ENCODE measurements at regions not wholly inside any gene's neighbourhood (a gene's known extent, or its start where the extent isn't known, plus 50 kb on each side); places are given as distances from the start of the nearest gene placed in this dataset.

- no peaks in the 10 kb centered on the region for H3K27me3 Mint-ChIP-seq (ENCODE audit: low read depth)
- H3K27ac Mint-ChIP-seq: no peak overlapping the region
- H3K9me3 Mint-ChIP-seq: peaks cover 32% of the 10 kb centered on the region
- peaks cover 9% of the 10 kb centered on the region; the same call in 1 of the 2 replicates for H3K36me3 Mint-ChIP-seq
- ChIA-PET POLR2A (no interaction called here), CTCF (no interaction called here)
- no peak for DNase-seq (ENCODE audit: low spot score)
- TF ChIP-seq USF2 (CRISPR knock-in tag; IDR thresholded peaks at IDR 0.05): no peak
- H3K4me3 Mint-ChIP-seq: no peak overlapping the region
- H3K4me1 Mint-ChIP-seq: peaks cover 6% of the 10 kb centered on the region; the same call in 1 of the 2 replicates
- ATAC-seq: no peak
These were observed 304.1 kb upstream of the RND3 start for GRCh38 chr2:150791567-150791966.

GRCh38 chr2:150789376-150789905 lies 302.0 kb upstream of the RND3 start:
- ChIA-PET CTCF (no interaction called here), POLR2A (no interaction called here)
- TF ChIP-seq ZBTB21 (CRISPR knock-in tag; IDR thresholded peaks at IDR 0.05; ENCODE audit: borderline replicate concordance) (no peak), ESRRA (CRISPR knock-in tag; IDR thresholded peaks at IDR 0.05; ENCODE audit: borderline replicate concordance) (no peak), ZNF416 (CRISPR knock-in tag; IDR thresholded peaks at IDR 0.05) (no peak), STAT6 (CRISPR knock-in tag; conservative IDR thresholded peaks at IDR 0.05; ENCODE audit: low read depth) (no peak), ATF2 (CRISPR knock-in tag; IDR thresholded peaks at IDR 0.05; ENCODE audit: borderline replicate concordance, low read depth) (no peak), FOXJ3 (CRISPR knock-in tag; IDR thresholded peaks at IDR 0.05; ENCODE audit: borderline replicate concordance) (no peak), SMAD3 (CRISPR knock-in tag; IDR thresholded peaks at IDR 0.05; ENCODE audit: borderline replicate concordance) (no peak), ZNF317 (CRISPR knock-in tag; IDR thresholded peaks at IDR 0.05; ENCODE audit: borderline replicate concordance, low read depth) (no peak), GTF2I (CRISPR knock-in tag; conservative IDR thresholded peaks at IDR 0.05) (no peak), RELA (CRISPR knock-in tag; IDR thresholded peaks at IDR 0.05; ENCODE audit: borderline replicate concordance) (no peak), NFYB (CRISPR knock-in tag; conservative IDR thresholded peaks at IDR 0.05; ENCODE audit: low read depth) (no peak), CDX4 (CRISPR knock-in tag; IDR thresholded peaks at IDR 0.05; ENCODE audit: borderline replicate concordance) (no peak), ZNF423 (CRISPR knock-in tag; IDR thresholded peaks at IDR 0.05) (no peak), ZNF219 (CRISPR knock-in tag; IDR thresholded peaks at IDR 0.05; ENCODE audit: borderline replicate concordance) (no peak), TP53 (CRISPR knock-in tag; IDR thresholded peaks at IDR 0.05) (no peak), ERG (CRISPR knock-in tag; IDR thresholded peaks at IDR 0.05) (no peak), NFE2L1 (CRISPR knock-in tag; IDR thresholded peaks at IDR 0.05) (no peak)
- ATAC-seq: no peak
- Mint-ChIP-seq H3K36me3 (peaks cover 9% of the 10 kb centered on the region; the same call in 1 of the 2 replicates), H3K9me3 (peaks cover 19% of the 10 kb centered on the region), H3K4me3 (no peak overlapping the region), H3K27me3 (ENCODE audit: low read depth) (no peaks in the 10 kb centered on the region), H3K4me1 (peaks cover 8% of the 10 kb centered on the region), H3K27ac (no peak overlapping the region)
- no peak for DNase-seq (ENCODE audit: low spot score)

Data from WTC11 (cell line).